ENCODE measurements at regions not wholly inside any gene's neighbourhood (a gene's known extent, or its start where the extent isn't known, plus 50 kb on each side); places are given as distances from the start of the nearest gene placed in this dataset.
"Not testable (repeated sequence)": the region's sequence is repeated elsewhere in the genome, so short reads cannot be mapped to it uniquely, and the experiment has no call there.

GRCh38 chr3:63727233-63727632 is 74.8 kb downstream of the SNTN start:
- H4K8ac ChIP-seq (ENCODE audit: low read depth, low read length) = no peak overlapping the region
- no peak overlapping the region for H3K9ac ChIP-seq (ENCODE audit: low read length)
- no peak overlapping the region for H3K18ac ChIP-seq (ENCODE audit: low read length)
- no peaks in the 10 kb centered on the region for H3K9me3 ChIP-seq (ENCODE audit: insufficient read depth, low read depth, low read length)
- H3K27ac ChIP-seq (ENCODE audit: low read depth, low read length) = no peak overlapping the region
- H2BK120ac ChIP-seq (ENCODE audit: insufficient read depth, low read length, poor library complexity) = no peak overlapping the region
- H2BK5ac ChIP-seq (ENCODE audit: low read depth, low read length, poor library complexity) = no peak overlapping the region
- DNase-seq = no peak
- H3K23ac ChIP-seq (ENCODE audit: low read length) = no peak overlapping the region
- H3K27me3 ChIP-seq (ENCODE audit: insufficient read depth, low read length) = no peaks in the 10 kb centered on the region
- H3K4me2 ChIP-seq (ENCODE audit: low read length) = no peak overlapping the region
- H3K36me3 ChIP-seq (ENCODE audit: control insufficient read depth in 1 of 2, insufficient read depth in 2 of 2, low read length in 2 of 2) = no peaks in the 10 kb centered on the region
- H4K12ac ChIP-seq (ENCODE audit: low read depth, low read length) = no peak overlapping the region
- H3K4me1 ChIP-seq (ENCODE audit: control insufficient read depth in 1 of 2, insufficient read depth in 2 of 2, low read length in 2 of 2) = peaks cover 0 to 5% of the 10 kb centered on the region in 2 experiments
- H3K4ac ChIP-seq (ENCODE audit: low read depth, low read length) = no peak overlapping the region
- H3K14ac ChIP-seq (ENCODE audit: low read length) = no peak overlapping the region
- no peaks in the 10 kb centered on the region for H3K79me2 ChIP-seq (ENCODE audit: control insufficient read depth, insufficient read depth, low read length, poor library complexity)
- H3K79me1 ChIP-seq (ENCODE audit: low read length) = no peaks in the 10 kb centered on the region
- no peak overlapping the region for H2AK5ac ChIP-seq (ENCODE audit: low read length)
- no peak overlapping the region for H2BK12ac ChIP-seq (ENCODE audit: low read length)
- H4K91ac ChIP-seq (ENCODE audit: low read depth, low read length) = no peak overlapping the region
- no peak overlapping the region for H3K4me3 ChIP-seq (ENCODE audit: low read depth, low read length)
- no peak overlapping the region for H2AFZ ChIP-seq (ENCODE audit: insufficient read depth, low read length, poor library complexity)

DNA sequence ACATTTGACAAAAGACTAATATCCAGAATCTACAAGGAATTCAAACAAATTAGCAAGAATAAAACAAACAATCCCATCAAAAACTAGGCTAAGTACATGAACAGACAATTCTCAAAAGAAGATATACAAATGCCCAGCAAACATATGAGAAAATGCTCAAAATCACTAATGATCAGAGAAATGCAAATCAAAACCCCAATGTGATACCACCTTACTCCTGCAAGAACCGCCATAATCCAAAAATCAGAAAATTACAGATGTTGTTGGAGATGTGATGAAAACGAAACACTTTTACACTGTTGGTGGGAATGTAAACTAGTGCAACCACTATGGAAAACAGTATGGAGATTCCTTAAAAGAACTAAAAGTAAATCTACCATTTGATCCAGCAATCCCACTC is 79.4 kb downstream of the SNTN start:
- H4K12ac ChIP-seq (ENCODE audit: low read depth, low read length) = no peak overlapping the region
- no peak overlapping the region for H2BK120ac ChIP-seq (ENCODE audit: insufficient read depth, low read length, poor library complexity)
- H2BK12ac ChIP-seq (ENCODE audit: low read length) = no peak overlapping the region
- no peak overlapping the region for H2AK5ac ChIP-seq (ENCODE audit: low read length)
- H2AFZ ChIP-seq (ENCODE audit: insufficient read depth, low read length, poor library complexity) = no peak overlapping the region
- no peaks in the 10 kb centered on the region for H3K9me3 ChIP-seq (ENCODE audit: insufficient read depth, low read depth, low read length)
- no CpG with 5 or more reads among the region's 2 CpGs for WGBS (ENCODE audit: extremely low coverage, insufficient coverage, insufficient read length)
- H3K27ac ChIP-seq (ENCODE audit: low read depth, low read length) = no peak overlapping the region
- no peak overlapping the region for H3K18ac ChIP-seq (ENCODE audit: low read length)
- no peak overlapping the region for H4K91ac ChIP-seq (ENCODE audit: low read depth, low read length)
- no peak overlapping the region for H3K23ac ChIP-seq (ENCODE audit: low read length)
- DNase-seq = no peak
- no peak overlapping the region for H3K14ac ChIP-seq (ENCODE audit: low read length)
- H3K36me3 ChIP-seq (ENCODE audit: control insufficient read depth in 1 of 2, insufficient read depth in 2 of 2, low read length in 2 of 2) = no peaks in the 10 kb centered on the region
- no peak overlapping the region for H3K4ac ChIP-seq (ENCODE audit: low read depth, low read length)
- no peaks in the 10 kb centered on the region for H3K79me2 ChIP-seq (ENCODE audit: control insufficient read depth, insufficient read depth, low read length, poor library complexity)
- no peak overlapping the region for H3K4me2 ChIP-seq (ENCODE audit: low read length)
- no peak overlapping the region for H3K9ac ChIP-seq (ENCODE audit: low read length)
- H4K8ac ChIP-seq (ENCODE audit: low read depth, low read length) = no peak overlapping the region
- no peaks in the 10 kb centered on the region for H3K79me1 ChIP-seq (ENCODE audit: low read length)
- no peak overlapping the region for H2BK5ac ChIP-seq (ENCODE audit: low read depth, low read length, poor library complexity)
- H3K4me1 ChIP-seq (ENCODE audit: control insufficient read depth in 1 of 2, insufficient read depth in 2 of 2, low read length in 2 of 2) = no peaks in the 10 kb centered on the region
- no peak overlapping the region for H3K4me3 ChIP-seq (ENCODE audit: low read depth, low read length)
- no peaks in the 10 kb centered on the region for H3K27me3 ChIP-seq (ENCODE audit: insufficient read depth, low read length)

DNA sequence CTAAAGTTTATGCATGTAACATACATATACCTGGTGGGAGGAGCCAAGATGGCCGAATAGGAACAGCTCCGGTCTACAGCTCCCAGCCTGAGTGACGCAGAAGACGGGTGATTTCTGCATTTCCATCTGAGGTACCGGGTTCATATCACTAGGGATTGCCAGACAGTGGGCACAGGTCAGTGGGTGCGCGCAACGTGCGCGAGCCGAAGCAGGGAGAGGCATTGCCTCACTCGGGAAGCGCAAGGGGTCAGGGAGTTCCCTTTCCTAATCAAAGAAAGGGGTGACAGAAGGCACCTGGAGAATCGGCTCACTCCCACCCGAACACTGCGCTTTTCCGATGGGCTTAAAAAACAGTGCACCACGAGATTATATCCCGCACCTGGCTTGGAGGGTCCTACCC is 80.8 kb downstream of the SNTN start:
- WGBS (ENCODE audit: extremely low coverage, insufficient coverage, insufficient read length) = no CpG with 5 or more reads among the region's 19 CpGs
- H3K14ac ChIP-seq (ENCODE audit: low read length) = not testable (repeated sequence)

DNA sequence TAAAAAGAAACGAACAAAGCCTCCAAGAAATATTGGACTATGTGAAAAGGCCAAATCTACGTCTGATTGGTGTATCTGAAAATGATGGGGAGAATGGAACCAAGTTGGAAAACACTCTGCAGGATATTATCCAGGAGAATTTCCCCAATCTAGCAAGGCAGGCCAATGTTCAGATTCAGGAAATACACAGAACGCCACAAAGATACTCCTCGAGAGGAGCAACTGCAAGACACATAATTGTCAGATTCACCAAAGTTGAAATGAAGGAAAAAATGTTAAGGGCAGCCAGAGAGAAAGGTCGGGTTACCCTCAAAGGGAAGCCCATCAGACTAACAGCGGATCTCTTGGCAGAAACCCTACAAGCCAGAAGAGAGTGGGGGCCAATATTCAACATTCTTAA is 82.2 kb downstream of the SNTN start:
- H3K9ac ChIP-seq (ENCODE audit: low read length); H3K36me3 ChIP-seq (ENCODE audit: control insufficient read depth in 1 of 2, insufficient read depth in 2 of 2, low read length in 2 of 2); H3K4me1 ChIP-seq (ENCODE audit: control insufficient read depth in 1 of 2, insufficient read depth in 2 of 2, low read length in 2 of 2); H2BK12ac ChIP-seq (ENCODE audit: low read length); H4K91ac ChIP-seq (ENCODE audit: low read depth, low read length); DNase-seq; H3K79me1 ChIP-seq (ENCODE audit: low read length); H3K4ac ChIP-seq (ENCODE audit: low read depth, low read length); H2BK5ac ChIP-seq (ENCODE audit: low read depth, low read length, poor library complexity); H3K14ac ChIP-seq (ENCODE audit: low read length); H4K8ac ChIP-seq (ENCODE audit: low read depth, low read length); H3K9me3 ChIP-seq (ENCODE audit: insufficient read depth, low read depth, low read length); H2AFZ ChIP-seq (ENCODE audit: insufficient read depth, low read length, poor library complexity); H3K23ac ChIP-seq (ENCODE audit: low read length); H3K79me2 ChIP-seq (ENCODE audit: control insufficient read depth, insufficient read depth, low read length, poor library complexity); H3K18ac ChIP-seq (ENCODE audit: low read length); H2BK120ac ChIP-seq (ENCODE audit: insufficient read depth, low read length, poor library complexity); H3K27ac ChIP-seq (ENCODE audit: low read depth, low read length); H3K4me2 ChIP-seq (ENCODE audit: low read length); H2AK5ac ChIP-seq (ENCODE audit: low read length); H3K4me3 ChIP-seq (ENCODE audit: low read depth, low read length); H3K27me3 ChIP-seq (ENCODE audit: insufficient read depth, low read length); H4K12ac ChIP-seq (ENCODE audit: low read depth, low read length): not testable (repeated sequence)
- WGBS (ENCODE audit: extremely low coverage, insufficient coverage, insufficient read length) = no CpG with 5 or more reads among the region's 6 CpGs

More for the DNA sequence above, 80.8 kb downstream of the SNTN start:
- not testable (repeated sequence) for H3K9ac ChIP-seq (ENCODE audit: low read length); H2BK12ac ChIP-seq (ENCODE audit: low read length); H3K4me3 ChIP-seq (ENCODE audit: low read depth, low read length); H3K79me1 ChIP-seq (ENCODE audit: low read length); H3K18ac ChIP-seq (ENCODE audit: low read length); H3K9me3 ChIP-seq (ENCODE audit: insufficient read depth, low read depth, low read length); H2BK120ac ChIP-seq (ENCODE audit: insufficient read depth, low read length, poor library complexity); H3K4ac ChIP-seq (ENCODE audit: low read depth, low read length); H3K79me2 ChIP-seq (ENCODE audit: control insufficient read depth, insufficient read depth, low read length, poor library complexity); H3K4me2 ChIP-seq (ENCODE audit: low read length); H3K23ac ChIP-seq (ENCODE audit: low read length); DNase-seq; H4K12ac ChIP-seq (ENCODE audit: low read depth, low read length); H4K8ac ChIP-seq (ENCODE audit: low read depth, low read length); H3K27ac ChIP-seq (ENCODE audit: low read depth, low read length); H3K4me1 ChIP-seq (ENCODE audit: control insufficient read depth in 1 of 2, insufficient read depth in 2 of 2, low read length in 2 of 2); H4K91ac ChIP-seq (ENCODE audit: low read depth, low read length); H3K27me3 ChIP-seq (ENCODE audit: insufficient read depth, low read length); H2AK5ac ChIP-seq (ENCODE audit: low read length); H2BK5ac ChIP-seq (ENCODE audit: low read depth, low read length, poor library complexity); H2AFZ ChIP-seq (ENCODE audit: insufficient read depth, low read length, poor library complexity); H3K36me3 ChIP-seq (ENCODE audit: control insufficient read depth in 1 of 2, insufficient read depth in 2 of 2, low read length in 2 of 2)

DNA sequence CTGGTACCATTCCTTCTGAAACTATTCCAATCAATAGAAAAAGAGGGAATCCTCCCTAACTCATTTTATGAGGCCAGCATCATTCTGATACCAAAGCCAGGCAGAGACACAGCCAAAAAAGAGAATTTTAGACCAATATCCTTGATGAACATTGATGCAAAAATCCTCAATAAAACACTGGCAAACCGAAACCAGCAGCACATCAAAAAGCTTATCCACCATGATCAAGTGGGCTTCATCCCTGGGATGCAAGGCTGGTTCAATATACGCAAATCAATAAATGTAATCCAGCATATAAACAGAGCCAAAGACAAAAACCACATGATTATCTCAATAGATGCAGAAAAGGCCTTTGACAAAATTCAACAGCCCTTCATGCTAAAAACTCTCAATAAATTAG is 82.3 kb upstream of the C3orf49 start:
- H3K4me3 ChIP-seq (ENCODE audit: low read depth, low read length); H3K4ac ChIP-seq (ENCODE audit: low read depth, low read length); H3K9ac ChIP-seq (ENCODE audit: low read length); H3K27ac ChIP-seq (ENCODE audit: low read depth, low read length); H3K9me3 ChIP-seq (ENCODE audit: insufficient read depth, low read depth, low read length); H3K79me2 ChIP-seq (ENCODE audit: control insufficient read depth, insufficient read depth, low read length, poor library complexity); H3K14ac ChIP-seq (ENCODE audit: low read length); H3K27me3 ChIP-seq (ENCODE audit: insufficient read depth, low read length); H4K91ac ChIP-seq (ENCODE audit: low read depth, low read length); H3K36me3 ChIP-seq (ENCODE audit: control insufficient read depth in 1 of 2, insufficient read depth in 2 of 2, low read length in 2 of 2); H3K23ac ChIP-seq (ENCODE audit: low read length); H2BK5ac ChIP-seq (ENCODE audit: low read depth, low read length, poor library complexity); H2AFZ ChIP-seq (ENCODE audit: insufficient read depth, low read length, poor library complexity); H3K79me1 ChIP-seq (ENCODE audit: low read length); H3K4me1 ChIP-seq (ENCODE audit: control insufficient read depth in 1 of 2, insufficient read depth in 2 of 2, low read length in 2 of 2); H2BK12ac ChIP-seq (ENCODE audit: low read length); H4K8ac ChIP-seq (ENCODE audit: low read depth, low read length); H2AK5ac ChIP-seq (ENCODE audit: low read length); DNase-seq; H3K18ac ChIP-seq (ENCODE audit: low read length); H2BK120ac ChIP-seq (ENCODE audit: insufficient read depth, low read length, poor library complexity); H3K4me2 ChIP-seq (ENCODE audit: low read length); H4K12ac ChIP-seq (ENCODE audit: low read depth, low read length): not testable (repeated sequence)
- no CpG with 5 or more reads among the region's 2 CpGs for WGBS (ENCODE audit: extremely low coverage, insufficient coverage, insufficient read length)

All from trophoblast cell (in vitro differentiated cells and primary cell).